ENCODE measurements at regions not wholly inside any gene's neighbourhood (a gene's known extent, or its start where the extent isn't known, plus 50 kb on each side); places are given as distances from the start of the nearest gene placed in this dataset.
"Not testable (repeated sequence)": the region's sequence is repeated elsewhere in the genome, so short reads cannot be mapped to it uniquely, and the experiment has no call there.

DNA sequence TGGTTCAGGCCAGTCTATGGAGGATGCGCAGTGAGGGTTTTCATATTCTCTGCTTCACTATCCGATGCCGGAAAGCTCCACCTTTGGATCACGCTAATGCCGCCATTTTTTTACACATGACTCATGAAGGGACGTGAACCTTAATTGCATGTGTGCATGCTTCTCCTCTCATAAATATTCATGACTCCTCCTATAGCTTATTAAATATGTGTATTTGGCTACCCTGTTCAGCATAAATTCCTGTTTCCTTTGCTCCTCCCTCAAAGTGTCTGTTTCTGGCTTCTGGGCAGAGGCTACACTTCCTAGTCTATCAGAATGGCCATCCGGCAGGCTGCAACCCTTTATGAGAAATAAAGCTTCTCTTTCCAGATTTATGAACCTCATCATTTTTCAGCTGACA, 1890.8 kb downstream of the KHDRBS2 start:
- H3K27ac ChIP-seq: not testable (repeated sequence)

DNA sequence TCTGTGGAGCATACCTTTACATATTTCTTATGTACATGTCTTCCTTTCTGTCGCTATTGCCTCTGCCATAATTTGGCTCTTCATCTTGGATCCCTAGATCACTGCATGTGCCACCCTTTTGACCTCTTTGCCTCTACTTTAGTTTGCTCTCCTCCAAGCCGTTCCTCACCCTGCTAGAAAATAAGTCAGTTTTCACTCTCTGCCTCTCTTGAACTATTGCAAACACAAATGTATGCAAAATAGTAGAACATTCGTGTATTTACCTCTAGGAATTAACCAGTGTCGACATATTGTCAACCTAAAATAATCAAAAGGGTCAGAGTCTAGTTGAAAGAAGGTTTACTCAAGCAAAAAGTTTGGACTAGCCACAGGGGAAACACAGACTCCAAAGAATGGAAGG, 1893.1 kb downstream of the KHDRBS2 start:
- not testable (repeated sequence) for H3K27ac ChIP-seq

DNA sequence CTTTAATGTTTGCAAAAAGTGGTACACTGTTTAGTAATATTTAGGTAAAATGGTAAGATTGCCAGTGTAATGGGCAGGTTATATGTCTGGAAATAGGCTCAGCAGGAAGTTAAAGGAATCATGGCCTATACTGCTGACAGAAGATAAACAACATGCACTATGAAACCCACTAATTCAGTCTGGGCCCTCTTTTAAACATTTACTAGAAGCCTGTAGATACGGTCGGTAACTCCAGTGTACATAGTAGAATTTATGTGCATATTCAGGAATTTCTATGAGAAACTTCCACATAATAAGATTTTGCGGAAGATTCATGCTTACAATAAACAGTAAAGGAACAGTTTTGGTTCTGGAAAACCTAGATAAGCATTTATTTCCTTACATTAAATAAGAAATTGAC, 1896.9 kb downstream of the KHDRBS2 start:
- not testable (repeated sequence) for H3K27ac ChIP-seq

DNA sequence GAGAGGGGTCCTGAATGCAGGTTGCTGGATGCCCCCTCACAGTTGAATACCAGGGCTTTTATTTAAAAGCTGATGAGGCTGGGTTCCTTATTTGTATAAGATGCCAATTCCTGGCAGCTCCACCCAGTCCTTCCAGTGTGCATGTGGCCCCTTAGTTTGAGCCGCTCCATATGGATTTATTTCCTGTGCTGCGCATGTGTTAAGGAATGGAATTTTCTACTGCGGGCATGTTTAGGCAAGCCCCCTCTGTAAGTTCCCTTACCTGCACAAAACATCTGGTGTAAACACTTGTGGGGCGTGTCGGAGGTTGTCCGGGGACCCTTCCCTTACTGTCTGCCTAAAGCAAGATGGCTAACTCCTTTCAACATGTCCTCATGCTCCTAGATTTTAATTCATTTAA, 1901.4 kb downstream of the KHDRBS2 start:
- H3K27ac ChIP-seq: not testable (repeated sequence)

DNA sequence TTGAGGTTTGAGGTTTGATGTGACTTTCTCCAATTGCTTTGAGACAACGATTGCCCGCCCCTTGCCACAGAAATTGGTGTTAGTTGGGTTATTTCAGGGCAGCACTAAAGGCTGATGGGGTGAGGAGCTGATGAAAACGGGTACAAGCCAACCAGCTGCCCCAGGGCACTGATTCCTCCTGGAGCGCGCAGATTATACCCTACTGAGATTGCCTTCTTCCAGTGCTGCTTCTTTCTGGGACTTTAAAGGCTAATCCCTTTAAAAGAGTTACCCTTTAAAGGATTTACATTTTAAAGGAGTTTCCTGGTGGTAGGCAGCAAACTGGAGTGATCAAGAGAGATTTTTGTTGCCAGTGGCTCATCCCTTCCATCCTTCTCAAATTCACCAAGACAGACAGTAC, 1903.3 kb downstream of the KHDRBS2 start:
- H3K27ac ChIP-seq: not testable (repeated sequence)

DNA sequence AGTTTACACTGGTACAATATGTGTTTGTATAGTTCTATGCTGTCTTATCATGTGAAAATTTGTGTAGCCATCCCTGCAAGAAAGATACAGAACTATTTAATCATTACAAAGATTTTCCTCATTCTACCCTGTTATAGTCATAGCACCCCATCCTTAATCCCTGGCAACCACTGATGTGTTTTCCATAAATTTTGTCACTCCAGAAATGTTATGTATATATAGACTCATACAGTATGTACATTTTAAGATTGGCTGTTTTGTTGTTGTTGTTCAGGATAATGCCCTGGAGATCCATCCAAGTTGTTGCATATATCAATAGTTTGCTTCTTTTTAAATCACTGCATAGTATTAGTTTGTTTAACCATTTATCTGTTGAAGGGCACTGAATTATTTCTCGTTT, 1911.9 kb downstream of the KHDRBS2 start:
- not testable (repeated sequence) for H3K27ac ChIP-seq

DNA sequence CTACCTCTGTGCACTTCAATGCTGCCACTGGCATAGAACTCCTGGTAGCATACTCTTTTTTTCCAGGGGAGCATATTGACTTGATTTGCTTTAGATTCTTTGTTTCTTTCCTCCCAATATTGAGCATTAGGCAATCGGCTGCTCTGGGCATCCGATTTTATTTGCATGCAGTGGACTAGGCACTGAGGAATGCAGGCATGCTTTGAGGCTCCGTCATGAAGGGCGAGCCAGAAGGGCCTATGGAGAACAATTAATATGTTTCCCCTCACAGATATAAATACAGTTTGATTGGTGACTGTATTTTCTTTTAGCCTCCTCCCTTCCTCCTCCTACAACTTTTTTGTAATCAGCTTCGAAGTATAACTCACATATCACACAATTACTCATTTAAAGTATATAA, 1918.2 kb downstream of the KHDRBS2 start:
- not testable (repeated sequence) for H3K27ac ChIP-seq

DNA sequence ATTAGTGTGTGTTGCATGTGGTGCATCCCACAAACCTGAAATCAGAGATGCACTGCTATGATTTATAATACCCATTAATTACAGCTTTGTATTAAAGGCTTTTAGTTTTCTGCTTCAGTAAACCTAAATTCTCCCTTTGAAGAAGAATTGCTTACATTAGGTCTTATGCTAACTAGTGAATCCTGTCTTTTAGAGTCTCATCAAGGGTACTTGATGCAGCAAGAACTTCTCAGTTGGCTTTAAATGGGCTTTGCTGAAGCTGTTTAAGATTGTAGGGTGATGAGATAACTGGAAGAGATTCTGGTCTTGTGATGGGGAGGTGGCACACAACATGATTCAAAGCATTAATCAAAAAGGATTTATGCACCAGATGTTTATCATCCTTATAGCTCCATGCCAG, 1920.1 kb downstream of the KHDRBS2 start:
- not testable (repeated sequence) for H3K27ac ChIP-seq

DNA sequence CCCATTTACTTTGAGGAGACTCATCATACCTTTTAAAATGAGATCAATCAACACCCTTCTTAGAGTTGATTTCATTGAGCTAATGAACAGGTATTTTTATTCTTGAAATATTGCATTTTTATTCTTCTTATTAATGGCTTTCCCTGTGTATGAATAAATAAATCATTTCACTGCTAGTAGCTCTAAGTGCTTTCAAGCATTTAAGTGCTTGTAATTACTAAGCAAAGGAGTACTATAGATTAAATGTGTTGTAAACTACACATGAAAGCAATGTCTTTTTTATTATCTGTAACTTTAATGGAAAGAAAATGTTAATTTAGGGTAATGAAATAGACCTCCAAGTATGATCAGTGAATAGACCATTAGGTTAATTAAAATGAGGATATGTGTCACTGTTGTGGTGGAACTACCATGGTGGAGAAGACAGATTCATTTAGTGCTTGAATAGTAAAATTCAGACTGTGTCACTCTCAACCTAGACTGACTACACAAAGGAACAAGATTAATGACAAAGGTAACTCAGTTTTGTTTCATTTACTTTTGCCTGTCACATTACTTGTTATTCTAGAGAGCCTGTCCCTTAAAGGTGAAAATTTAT, 1943.5 kb downstream of the KHDRBS2 start:
- not testable (repeated sequence) for H3K27ac ChIP-seq

DNA sequence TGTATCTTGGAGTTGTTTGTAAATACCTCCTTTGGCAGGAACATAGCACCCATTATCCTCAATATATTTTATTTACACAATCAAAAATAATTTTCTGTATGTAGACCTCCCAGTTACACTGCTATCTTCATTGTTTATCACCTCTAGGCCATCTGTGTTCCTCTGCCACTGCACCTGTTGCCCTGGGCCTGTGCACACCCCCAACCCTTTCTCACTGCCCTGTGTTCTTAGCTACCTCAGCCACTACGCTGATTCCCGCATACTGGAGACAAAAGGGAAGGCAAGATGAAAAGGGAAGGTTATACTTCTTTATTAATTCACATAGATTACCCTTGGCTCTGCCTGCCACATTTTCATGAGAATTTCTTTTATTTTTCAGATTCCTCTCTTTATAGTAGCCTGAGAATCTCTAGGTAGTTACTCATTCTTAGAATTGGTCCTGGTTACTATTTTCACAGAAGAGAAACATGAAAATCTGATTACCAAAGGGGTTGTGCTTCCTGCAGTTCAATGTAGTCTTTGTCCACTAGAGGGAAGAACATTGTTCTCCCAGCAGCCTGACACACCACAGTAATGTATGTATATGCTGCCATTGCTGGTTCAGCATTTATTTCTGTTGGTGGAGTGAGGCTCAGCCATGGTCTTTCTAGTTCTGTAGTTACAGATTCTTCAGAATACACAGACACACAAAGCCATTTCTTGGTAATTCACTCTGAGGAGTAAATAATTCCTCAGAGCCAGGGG, 1947.5 kb downstream of the KHDRBS2 start:
- H3K27ac ChIP-seq: not testable (repeated sequence)
- TF ChIP-seq, protein P1, sequence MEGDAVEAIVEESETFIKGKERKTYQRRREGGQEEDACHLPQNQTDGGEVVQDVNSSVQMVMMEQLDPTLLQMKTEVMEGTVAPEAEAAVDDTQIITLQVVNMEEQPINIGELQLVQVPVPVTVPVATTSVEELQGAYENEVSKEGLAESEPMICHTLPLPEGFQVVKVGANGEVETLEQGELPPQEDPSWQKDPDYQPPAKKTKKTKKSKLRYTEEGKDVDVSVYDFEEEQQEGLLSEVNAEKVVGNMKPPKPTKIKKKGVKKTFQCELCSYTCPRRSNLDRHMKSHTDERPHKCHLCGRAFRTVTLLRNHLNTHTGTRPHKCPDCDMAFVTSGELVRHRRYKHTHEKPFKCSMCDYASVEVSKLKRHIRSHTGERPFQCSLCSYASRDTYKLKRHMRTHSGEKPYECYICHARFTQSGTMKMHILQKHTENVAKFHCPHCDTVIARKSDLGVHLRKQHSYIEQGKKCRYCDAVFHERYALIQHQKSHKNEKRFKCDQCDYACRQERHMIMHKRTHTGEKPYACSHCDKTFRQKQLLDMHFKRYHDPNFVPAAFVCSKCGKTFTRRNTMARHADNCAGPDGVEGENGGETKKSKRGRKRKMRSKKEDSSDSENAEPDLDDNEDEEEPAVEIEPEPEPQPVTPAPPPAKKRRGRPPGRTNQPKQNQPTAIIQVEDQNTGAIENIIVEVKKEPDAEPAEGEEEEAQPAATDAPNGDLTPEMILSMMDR (conservative IDR thresholded peaks at IDR 0.05): 0 out of 2 replicates have a peak, but pooled peaks have one; percentile 23

DNA sequence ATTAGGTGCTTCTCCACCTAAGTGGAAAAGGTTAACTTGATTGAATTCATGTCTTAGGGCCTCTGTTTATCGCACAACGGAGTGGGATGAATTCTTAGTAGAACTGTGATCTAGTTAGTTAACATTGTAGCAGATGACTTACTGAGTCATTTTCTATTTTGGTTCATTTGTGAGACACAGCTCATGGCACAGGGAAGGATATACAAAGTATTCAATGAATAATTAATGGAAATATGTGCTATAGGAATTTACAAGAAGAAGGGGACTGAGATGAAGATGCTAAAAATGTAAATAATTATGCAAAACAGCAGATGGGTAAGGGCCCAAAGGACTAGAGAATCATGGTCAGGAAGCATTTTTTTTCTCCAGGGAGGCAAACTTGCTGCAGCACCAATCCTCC, 1950.9 kb downstream of the KHDRBS2 start:
- H3K27ac ChIP-seq: not testable (repeated sequence)

DNA sequence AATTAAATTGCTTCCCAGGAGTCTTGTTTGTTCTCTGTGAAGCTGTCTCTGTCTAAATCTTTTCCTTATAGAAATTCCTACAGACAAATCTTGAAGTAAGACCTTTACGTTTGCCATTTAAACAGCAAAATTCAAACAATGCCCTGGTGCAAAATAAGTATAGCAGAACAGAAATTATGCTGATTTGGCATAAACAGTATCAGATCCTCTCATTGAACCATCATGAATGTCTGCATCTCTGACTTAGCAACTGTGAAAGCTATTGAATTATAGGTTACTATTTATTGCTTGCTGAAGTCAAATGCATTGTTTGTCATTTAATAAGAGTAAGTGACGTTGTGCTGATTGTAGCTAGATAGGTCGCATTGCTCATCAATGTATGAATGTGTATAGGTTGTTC, 1952.3 kb downstream of the KHDRBS2 start:
- not testable (repeated sequence) for H3K27ac ChIP-seq

DNA sequence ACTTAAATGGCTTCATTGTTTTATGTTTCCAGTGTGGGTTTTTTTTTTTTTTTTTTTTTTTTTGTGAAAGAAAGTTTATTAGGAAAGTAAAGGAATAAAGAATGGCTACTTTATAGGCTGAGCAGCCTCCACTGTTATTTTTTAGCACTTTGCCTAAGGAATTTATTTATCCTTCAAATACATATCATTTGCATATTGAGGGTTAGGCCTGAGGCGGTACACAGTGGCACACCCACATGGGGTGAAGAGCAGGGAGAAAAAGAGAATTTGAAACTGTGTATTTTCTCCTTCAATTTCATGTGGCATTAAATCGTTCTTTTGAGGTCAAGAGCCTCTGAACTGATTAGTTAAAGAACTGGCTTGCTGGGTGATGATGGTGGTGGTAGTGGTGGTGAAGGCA, 1977.1 kb downstream of the KHDRBS2 start:
- not testable (repeated sequence) for H3K27ac ChIP-seq

All from VCaP (cell line).